Hepatocyte (in vitro differentiated cells): ENCODE measurements at regions not wholly inside any gene's neighbourhood (a gene's known extent, or its start where the extent isn't known, plus 50 kb on each side); places are given as distances from the start of the nearest gene placed in this dataset.

ENCODE experiments used
- EZH2 ChIP-seq: fragments of 200-600 bp; sonication (generic); IDR thresholded peaks from 2 replicates; pipeline ENCODE4 v1.6.1; 2016; ENCODE audit warnings: antibody characterized with exemption, mild to moderate bottlenecking, borderline replicate concordance
- TF ChIP-seq, protein P1 (sequence below): fragments of 200-600 bp; sonication (generic); IDR thresholded peaks from 2 replicates; pipeline ENCODE4 v1.5.1; 2016; ENCODE audit warnings: antibody characterized with exemption, mild to moderate bottlenecking; ENCODE audit not compliant: poor library complexity

DNA sequence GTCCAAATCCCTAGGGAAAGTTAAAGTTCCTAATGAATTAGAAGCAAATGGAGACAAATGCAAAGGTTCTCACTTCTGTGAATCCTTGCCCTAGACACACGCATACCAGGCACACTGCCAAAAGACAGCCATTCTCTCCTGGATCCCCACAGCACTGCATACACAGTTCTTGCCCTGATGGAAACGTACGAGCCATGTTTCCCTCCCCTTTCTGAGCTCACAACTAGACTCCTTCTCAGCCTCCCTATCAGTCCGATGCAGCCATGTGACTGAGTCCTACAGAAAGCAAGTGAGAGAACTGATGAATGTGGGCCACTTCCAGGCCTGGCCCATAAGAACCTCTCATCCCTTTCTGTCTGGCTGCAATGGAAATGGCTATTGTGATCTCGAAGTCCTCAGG, 92.0 kb downstream of the ZNF608 start:
- TF ChIP-seq, protein P1, sequence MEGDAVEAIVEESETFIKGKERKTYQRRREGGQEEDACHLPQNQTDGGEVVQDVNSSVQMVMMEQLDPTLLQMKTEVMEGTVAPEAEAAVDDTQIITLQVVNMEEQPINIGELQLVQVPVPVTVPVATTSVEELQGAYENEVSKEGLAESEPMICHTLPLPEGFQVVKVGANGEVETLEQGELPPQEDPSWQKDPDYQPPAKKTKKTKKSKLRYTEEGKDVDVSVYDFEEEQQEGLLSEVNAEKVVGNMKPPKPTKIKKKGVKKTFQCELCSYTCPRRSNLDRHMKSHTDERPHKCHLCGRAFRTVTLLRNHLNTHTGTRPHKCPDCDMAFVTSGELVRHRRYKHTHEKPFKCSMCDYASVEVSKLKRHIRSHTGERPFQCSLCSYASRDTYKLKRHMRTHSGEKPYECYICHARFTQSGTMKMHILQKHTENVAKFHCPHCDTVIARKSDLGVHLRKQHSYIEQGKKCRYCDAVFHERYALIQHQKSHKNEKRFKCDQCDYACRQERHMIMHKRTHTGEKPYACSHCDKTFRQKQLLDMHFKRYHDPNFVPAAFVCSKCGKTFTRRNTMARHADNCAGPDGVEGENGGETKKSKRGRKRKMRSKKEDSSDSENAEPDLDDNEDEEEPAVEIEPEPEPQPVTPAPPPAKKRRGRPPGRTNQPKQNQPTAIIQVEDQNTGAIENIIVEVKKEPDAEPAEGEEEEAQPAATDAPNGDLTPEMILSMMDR: no peak
- TF ChIP-seq EZH2: no peak
